ENCODE measurements at regions not wholly inside any gene's neighbourhood (a gene's known extent, or its start where the extent isn't known, plus 50 kb on each side); places are given as distances from the start of the nearest gene placed in this dataset.

- Histone ChIP-seq H3K27me3 (ENCODE audit: control insufficient read depth, extremely low read depth, insufficient read depth, low read length) (no peaks in the 10 kb centered on the region), H4K20me1 (ENCODE audit: control insufficient read depth, extremely low read depth, insufficient read depth, low read length) (no peaks in the 10 kb centered on the region), H3K4me2 (ENCODE audit: control insufficient read depth, extremely low read depth, insufficient read depth, low read depth, low read length) (no peak overlapping the region), H3K9ac (ENCODE audit: control insufficient read depth, extremely low read depth, insufficient read depth, low read length) (no peak overlapping the region), H3K79me2 (ENCODE audit: control insufficient read depth, insufficient read depth, low read length) (no peaks in the 10 kb centered on the region), H3K4me3 (ENCODE audit: control insufficient read depth in 2 of 3, extremely low read depth in 1 of 3, insufficient read depth in 2 of 3, low read depth in 1 of 3, low read length in 3 of 3) (no peak overlapping the region), H3K9me3 (ENCODE audit: control insufficient read depth, low read depth, low read length) (peaks cover 1% of the 10 kb centered on the region), H3K9me1 (ENCODE audit: control insufficient read depth, extremely low read depth, insufficient read depth, low read length) (no peaks in the 10 kb centered on the region), H3K27ac (ENCODE audit: control insufficient read depth, insufficient read depth, low read length) (no peak overlapping the region), H3K36me3 (ENCODE audit: control insufficient read depth in 2 of 2, extremely low read depth in 1 of 2, insufficient read depth in 2 of 2, low read length in 2 of 2) (no peaks in the 10 kb centered on the region), H3K4me1 (ENCODE audit: control insufficient read depth, extremely low read depth, insufficient read depth, low read length) (no peaks in the 10 kb centered on the region), H2AFZ (ENCODE audit: control insufficient read depth, low read length) (no peak overlapping the region)
- dilution Hi-C loops (cut with MboI; ENCODE audit: extremely low pct_ligation_motif_present, low sequenced_read_pairs): no loop called here
- DNase-seq (ENCODE audit: low read depth, low spot score) (no peak), FAIRE-seq (no peak)
- no peak for TF ChIP-seq EZH2 (IDR thresholded peaks at IDR 0.05; ENCODE audit: low read length)
- no peak for TF ChIP-seq CTCF (optimal IDR thresholded peaks at IDR 0.05 in 1 of 3, IDR thresholded peaks at IDR 0.05 in 1 of 3, conservative IDR thresholded peaks at IDR 0.05 in 1 of 3; ENCODE audit: extremely low read depth in 1 of 3, insufficient read depth in 2 of 3, low read length in 3 of 3)
Measured at GRCh38 chr21:24171736-24172135, 1435.5 kb downstream of the MRPL39 start.

GRCh38 chr21:24163539-24163938 lies 1443.7 kb downstream of the MRPL39 start:
- H3K4me2 ChIP-seq (ENCODE audit: control insufficient read depth, extremely low read depth, insufficient read depth, low read depth, low read length): no peak overlapping the region
- no peaks in the 10 kb centered on the region for H3K9me1 ChIP-seq (ENCODE audit: control insufficient read depth, extremely low read depth, insufficient read depth, low read length)
- no peak for DNase-seq (ENCODE audit: low read depth, low spot score)
- H3K27ac ChIP-seq (ENCODE audit: control insufficient read depth, insufficient read depth, low read length): no peak overlapping the region
- no peaks in the 10 kb centered on the region for H3K27me3 ChIP-seq (ENCODE audit: control insufficient read depth, extremely low read depth, insufficient read depth, low read length)
- H3K4me1 ChIP-seq (ENCODE audit: control insufficient read depth, extremely low read depth, insufficient read depth, low read length): no peaks in the 10 kb centered on the region
- no peak overlapping the region for H3K9ac ChIP-seq (ENCODE audit: control insufficient read depth, extremely low read depth, insufficient read depth, low read length)
- H3K9me3 ChIP-seq (ENCODE audit: control insufficient read depth, low read depth, low read length): peaks cover 1% of the 10 kb centered on the region
- no peak overlapping the region for H2AFZ ChIP-seq (ENCODE audit: control insufficient read depth, low read length)
- no peak for TF ChIP-seq CTCF (optimal IDR thresholded peaks at IDR 0.05 in 1 of 3, IDR thresholded peaks at IDR 0.05 in 1 of 3, conservative IDR thresholded peaks at IDR 0.05 in 1 of 3; ENCODE audit: extremely low read depth in 1 of 3, insufficient read depth in 2 of 3, low read length in 3 of 3)
- TF ChIP-seq EZH2 (IDR thresholded peaks at IDR 0.05; ENCODE audit: low read length): no peak
- no peaks in the 10 kb centered on the region for H3K79me2 ChIP-seq (ENCODE audit: control insufficient read depth, insufficient read depth, low read length)
- no peaks in the 10 kb centered on the region for H4K20me1 ChIP-seq (ENCODE audit: control insufficient read depth, extremely low read depth, insufficient read depth, low read length)
- FAIRE-seq: no peak
- H3K36me3 ChIP-seq (ENCODE audit: control insufficient read depth in 2 of 2, extremely low read depth in 1 of 2, insufficient read depth in 2 of 2, low read length in 2 of 2): no peaks in the 10 kb centered on the region
- dilution Hi-C loops (cut with MboI; ENCODE audit: extremely low pct_ligation_motif_present, low sequenced_read_pairs): no loop called here
- H3K4me3 ChIP-seq (ENCODE audit: control insufficient read depth in 2 of 3, extremely low read depth in 1 of 3, insufficient read depth in 2 of 3, low read depth in 1 of 3, low read length in 3 of 3): no peak overlapping the region

Measured in keratinocyte (primary cell).